ENCODE measurements at regions not wholly inside any gene's neighbourhood (a gene's known extent, or its start where the extent isn't known, plus 50 kb on each side); places are given as distances from the start of the nearest gene placed in this dataset.

DNA sequence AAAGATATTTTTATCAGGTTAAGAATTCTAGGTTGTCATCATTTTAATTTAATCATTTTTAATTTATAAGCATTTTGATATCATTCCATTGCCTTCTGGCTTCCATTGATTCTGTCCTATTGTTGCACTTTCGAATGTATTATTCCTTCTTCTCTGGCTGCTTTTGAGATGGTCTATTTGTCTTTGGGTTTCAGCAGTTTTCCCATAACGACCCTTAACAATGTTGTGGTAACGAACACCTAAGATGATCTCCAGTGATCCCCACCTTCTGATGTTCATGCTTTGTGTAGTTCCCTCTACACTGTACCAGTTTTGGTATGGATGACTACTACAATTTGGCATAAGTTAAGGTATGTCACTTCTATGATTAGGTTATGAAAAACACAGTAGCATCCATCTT is 59.9 kb downstream of the MINAR1 start:
- peaks cover 4% of the 10 kb centered on the region; the same call in 1 of the 2 replicates for H3K23me2 ChIP-seq (ENCODE audit: low read depth, low read length)
- no peaks in the 10 kb centered on the region for H3K9me3 ChIP-seq (ENCODE audit: insufficient read depth in 2 of 2, low read depth in 1 of 2, low read length in 1 of 2)
- H2BK20ac ChIP-seq (ENCODE audit: low read length) = no peak overlapping the region
- no peak for DNase-seq (ENCODE audit: low read depth in 1 of 2, low spot score in 2 of 2)
- H2BK12ac ChIP-seq (ENCODE audit: low read depth, low read length) = no peak overlapping the region
- H3K9ac ChIP-seq (replicated peaks in 1 of 4; ENCODE audit: extremely low read depth in 1 of 4, low read depth in 3 of 4, low read length in 3 of 4) = no peak overlapping the region
- no peak overlapping the region for H2AFZ ChIP-seq (ENCODE audit: low read length)
- H3K27ac ChIP-seq (ENCODE audit: low read depth, low read length) = no peak overlapping the region
- H3K36me3 ChIP-seq (ENCODE audit: control insufficient read depth in 2 of 4, insufficient read depth in 4 of 4, low read length in 3 of 4) = no peaks in the 10 kb centered on the region
- H3K23ac ChIP-seq (ENCODE audit: insufficient read length) = no peak overlapping the region
- FAIRE-seq = no peak
- H2BK15ac ChIP-seq (ENCODE audit: low read length) = no peak overlapping the region
- TF ChIP-seq POU5F1 (IDR thresholded peaks at IDR 0.05; ENCODE audit: low read depth, low read length) = no peak
- TF ChIP-seq NANOG (IDR thresholded peaks at IDR 0.05; ENCODE audit: insufficient read depth, low read depth, low read length, poor library complexity, severe bottlenecking) = no peak
- TF ChIP-seq MAFK (IDR thresholded peaks at IDR 0.05; ENCODE audit: low read depth, low read length) = no peak
- no peak overlapping the region for H3K4me3 ChIP-seq (ENCODE audit: extremely low read depth in 1 of 4, insufficient read depth in 2 of 4, low read depth in 3 of 4, low read length in 4 of 4)
- H4K91ac ChIP-seq (replicated peaks; ENCODE audit: insufficient read length, low read length) = no peak overlapping the region
- no peak overlapping the region for H2BK120ac ChIP-seq (replicated peaks; ENCODE audit: low read depth, low read length)
- no peaks in the 10 kb centered on the region for H3K79me1 ChIP-seq (ENCODE audit: low read depth, low read length)
- no peaks in the 10 kb centered on the region for H3K79me2 ChIP-seq (ENCODE audit: control insufficient read depth in 1 of 2, insufficient read depth in 2 of 2, low read length in 2 of 2)
- no peak overlapping the region for H2BK5ac ChIP-seq (ENCODE audit: low read depth, low read length)
- H3K18ac ChIP-seq (ENCODE audit: extremely low read depth, low read length) = no peak overlapping the region; the same call in 1 of the 2 replicates
- no peaks in the 10 kb centered on the region for H3K27me3 ChIP-seq (replicated peaks in 1 of 4; ENCODE audit: control insufficient read depth in 3 of 4, extremely low read depth in 1 of 4, insufficient read depth in 3 of 4, low read length in 3 of 4)
- CTCF ChIA-PET (ENCODE audit: partially characterized antibody) = interaction anchor here (1.1 kb wide), 1 partner anchor 41 kb away, joined by 4 read pairs; no protein-coding TSS in a partner anchor
- no peak overlapping the region for H2AK5ac ChIP-seq (ENCODE audit: low read depth, low read length)
- H3K56ac ChIP-seq (replicated peaks; ENCODE audit: insufficient read length, low read depth, low read length) = no peak overlapping the region
- no peak overlapping the region for H4K5ac ChIP-seq (ENCODE audit: insufficient read length, low read depth, low read length)
- 73% methylated on average over 3 of the region's 3 CpGs; no CpG with 5 or more reads in 1 of the 2 experiments for WGBS, 2 experiments (ENCODE audit: extremely low coverage in 1 of 2, insufficient coverage in 1 of 2, insufficient read length in 1 of 2, insufficient replicate concordance in 2 of 2, low coverage in 1 of 2, low lambda C conversion rate in 2 of 2, missing lambda C conversion rate in 1 of 2)
- POLR2A ChIA-PET (ENCODE audit: partially characterized antibody) = no interaction called here
- no peak overlapping the region for H3K4me2 ChIP-seq (ENCODE audit: insufficient read depth in 1 of 2, low read depth in 2 of 2, low read length in 2 of 2)
- peaks cover 2 to 10% (median 4%) of the 10 kb centered on the region in 4 experiments; a peak in 6 of 7 replicates for H3K4me1 ChIP-seq (replicated peaks in 1 of 4; ENCODE audit: control insufficient read depth in 3 of 4, insufficient read depth in 4 of 4, low read length in 3 of 4)
- no peak overlapping the region for H3K4ac ChIP-seq (replicated peaks; ENCODE audit: insufficient read length, low read depth, low read length)
- H3K14ac ChIP-seq (ENCODE audit: insufficient read length) = no peak overlapping the region
- no peak overlapping the region for H4K8ac ChIP-seq (ENCODE audit: extremely low read depth, insufficient read depth, low read length)
- H4K20me1 ChIP-seq (replicated peaks in 1 of 2; ENCODE audit: control insufficient read depth in 1 of 2, insufficient read depth in 2 of 2, low read length in 2 of 2) = peaks cover 0 to 1% of the 10 kb centered on the region in 2 experiments

Measured in H1 (cell line).